ENCODE measurements at regions not wholly inside any gene's neighbourhood (a gene's known extent, or its start where the extent isn't known, plus 50 kb on each side); places are given as distances from the start of the nearest gene placed in this dataset.

DNA sequence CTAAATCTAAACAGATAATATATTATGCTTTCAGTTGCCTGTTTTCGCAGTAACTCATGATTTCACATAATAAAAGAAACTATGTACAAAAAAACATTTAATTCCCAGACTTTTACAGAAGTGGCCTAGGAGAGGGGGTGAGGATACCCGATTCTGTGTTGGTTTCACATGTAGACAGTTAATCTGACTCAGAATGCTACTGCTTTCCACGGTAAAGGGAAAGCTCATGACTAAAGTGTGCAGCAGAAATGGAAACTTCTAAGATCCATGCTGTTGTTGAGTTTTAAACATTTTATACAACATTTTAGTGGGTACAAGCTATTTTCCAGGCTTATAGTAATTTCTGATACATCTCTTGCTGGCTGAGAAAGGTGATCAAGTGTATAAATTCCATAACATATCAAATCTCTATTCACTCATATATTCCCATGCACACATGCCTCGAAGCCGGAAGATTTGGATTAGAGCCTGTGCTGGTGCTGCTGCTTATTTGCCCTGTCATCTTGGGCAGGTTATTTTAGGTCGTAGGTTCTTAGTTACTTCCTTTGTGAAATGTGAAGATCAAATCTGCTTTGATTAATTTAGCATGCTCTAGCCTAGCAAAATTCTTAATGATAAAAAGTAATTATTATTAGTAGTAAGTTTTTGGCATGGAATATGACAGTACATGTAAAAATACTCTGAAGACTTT is 896.7 kb upstream of the MAP3K7 start:
- Histone ChIP-seq H3K27ac (ENCODE audit: low read length) (no peak overlapping the region), H3K9me2 (ENCODE audit: insufficient read depth, low read length) (no peaks in the 10 kb centered on the region), H3K36me3 (ENCODE audit: insufficient read depth, low read length) (no peaks in the 10 kb centered on the region), H3K79me2 (replicated peaks; ENCODE audit: insufficient read depth, low read length) (no peaks in the 10 kb centered on the region), H4K20me1 (ENCODE audit: insufficient read depth) (no peaks in the 10 kb centered on the region), H3K4me2 (ENCODE audit: low read length) (no peak overlapping the region), H3K27me3 (ENCODE audit: insufficient read depth, low read depth, low read length) (no peaks in the 10 kb centered on the region), H2AFZ (ENCODE audit: low read depth, low read length) (no peak overlapping the region), H3K9me3 (ENCODE audit: low read length) (no peaks in the 10 kb centered on the region), H3K4me3 (ENCODE audit: low read length) (no peak overlapping the region), H3F3A (ENCODE audit: insufficient read depth, low read length, poor library complexity, severe bottlenecking) (no peaks in the 10 kb centered on the region), H3K9ac (ENCODE audit: low read length) (no peak overlapping the region)
- no peak for TF ChIP-seq EP300 (conservative IDR thresholded peaks at IDR 0.05; ENCODE audit: poor library complexity, severe bottlenecking)
- no peak for TF ChIP-seq RAD21 (conservative IDR thresholded peaks at IDR 0.05)
- TF ChIP-seq, protein P1, sequence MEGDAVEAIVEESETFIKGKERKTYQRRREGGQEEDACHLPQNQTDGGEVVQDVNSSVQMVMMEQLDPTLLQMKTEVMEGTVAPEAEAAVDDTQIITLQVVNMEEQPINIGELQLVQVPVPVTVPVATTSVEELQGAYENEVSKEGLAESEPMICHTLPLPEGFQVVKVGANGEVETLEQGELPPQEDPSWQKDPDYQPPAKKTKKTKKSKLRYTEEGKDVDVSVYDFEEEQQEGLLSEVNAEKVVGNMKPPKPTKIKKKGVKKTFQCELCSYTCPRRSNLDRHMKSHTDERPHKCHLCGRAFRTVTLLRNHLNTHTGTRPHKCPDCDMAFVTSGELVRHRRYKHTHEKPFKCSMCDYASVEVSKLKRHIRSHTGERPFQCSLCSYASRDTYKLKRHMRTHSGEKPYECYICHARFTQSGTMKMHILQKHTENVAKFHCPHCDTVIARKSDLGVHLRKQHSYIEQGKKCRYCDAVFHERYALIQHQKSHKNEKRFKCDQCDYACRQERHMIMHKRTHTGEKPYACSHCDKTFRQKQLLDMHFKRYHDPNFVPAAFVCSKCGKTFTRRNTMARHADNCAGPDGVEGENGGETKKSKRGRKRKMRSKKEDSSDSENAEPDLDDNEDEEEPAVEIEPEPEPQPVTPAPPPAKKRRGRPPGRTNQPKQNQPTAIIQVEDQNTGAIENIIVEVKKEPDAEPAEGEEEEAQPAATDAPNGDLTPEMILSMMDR (IDR thresholded peaks at IDR 0.05; ENCODE audit: poor library complexity, severe bottlenecking), result no peak
- TF ChIP-seq POLR2AphosphoS5 (IDR thresholded peaks at IDR 0.05), result no peak
- no peak for TF ChIP-seq MXI1 (conservative IDR thresholded peaks at IDR 0.05; ENCODE audit: poor library complexity, severe bottlenecking)
- TF ChIP-seq, protein P2, sequence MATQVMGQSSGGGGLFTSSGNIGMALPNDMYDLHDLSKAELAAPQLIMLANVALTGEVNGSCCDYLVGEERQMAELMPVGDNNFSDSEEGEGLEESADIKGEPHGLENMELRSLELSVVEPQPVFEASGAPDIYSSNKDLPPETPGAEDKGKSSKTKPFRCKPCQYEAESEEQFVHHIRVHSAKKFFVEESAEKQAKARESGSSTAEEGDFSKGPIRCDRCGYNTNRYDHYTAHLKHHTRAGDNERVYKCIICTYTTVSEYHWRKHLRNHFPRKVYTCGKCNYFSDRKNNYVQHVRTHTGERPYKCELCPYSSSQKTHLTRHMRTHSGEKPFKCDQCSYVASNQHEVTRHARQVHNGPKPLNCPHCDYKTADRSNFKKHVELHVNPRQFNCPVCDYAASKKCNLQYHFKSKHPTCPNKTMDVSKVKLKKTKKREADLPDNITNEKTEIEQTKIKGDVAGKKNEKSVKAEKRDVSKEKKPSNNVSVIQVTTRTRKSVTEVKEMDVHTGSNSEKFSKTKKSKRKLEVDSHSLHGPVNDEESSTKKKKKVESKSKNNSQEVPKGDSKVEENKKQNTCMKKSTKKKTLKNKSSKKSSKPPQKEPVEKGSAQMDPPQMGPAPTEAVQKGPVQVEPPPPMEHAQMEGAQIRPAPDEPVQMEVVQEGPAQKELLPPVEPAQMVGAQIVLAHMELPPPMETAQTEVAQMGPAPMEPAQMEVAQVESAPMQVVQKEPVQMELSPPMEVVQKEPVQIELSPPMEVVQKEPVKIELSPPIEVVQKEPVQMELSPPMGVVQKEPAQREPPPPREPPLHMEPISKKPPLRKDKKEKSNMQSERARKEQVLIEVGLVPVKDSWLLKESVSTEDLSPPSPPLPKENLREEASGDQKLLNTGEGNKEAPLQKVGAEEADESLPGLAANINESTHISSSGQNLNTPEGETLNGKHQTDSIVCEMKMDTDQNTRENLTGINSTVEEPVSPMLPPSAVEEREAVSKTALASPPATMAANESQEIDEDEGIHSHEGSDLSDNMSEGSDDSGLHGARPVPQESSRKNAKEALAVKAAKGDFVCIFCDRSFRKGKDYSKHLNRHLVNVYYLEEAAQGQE (IDR thresholded peaks at IDR 0.05; ENCODE audit: borderline replicate concordance), result no peak
- TF ChIP-seq EZH2 (IDR thresholded peaks at IDR 0.05; ENCODE audit: borderline replicate concordance, insufficient read depth, low read length, poor library complexity, severe bottlenecking), result no peak
- no peak for TF ChIP-seq SMC3 (conservative IDR thresholded peaks at IDR 0.05; ENCODE audit: poor library complexity)
- no peak for TF ChIP-seq TAF1 (IDR thresholded peaks at IDR 0.05; ENCODE audit: low read depth)

DNA sequence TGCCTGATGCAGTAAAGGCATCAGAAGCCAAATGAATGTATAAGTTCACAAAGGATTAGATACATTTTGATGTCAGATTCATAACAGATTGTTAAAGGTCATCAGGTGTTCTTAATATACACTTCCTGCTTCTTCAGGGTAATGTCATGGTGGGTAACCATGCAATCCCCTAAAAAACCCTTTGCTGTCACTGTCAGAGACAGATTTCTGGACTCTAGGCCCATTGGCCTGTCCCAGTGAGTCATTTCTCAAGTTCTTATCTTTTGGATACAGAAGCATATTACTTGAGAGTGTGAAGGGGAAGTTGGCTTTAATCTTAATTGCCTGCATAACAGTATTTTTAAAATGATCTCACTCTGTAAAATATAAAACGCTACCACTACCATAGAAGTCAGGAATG is 895.6 kb upstream of the MAP3K7 start:
- Histone ChIP-seq H3F3A (ENCODE audit: insufficient read depth, low read length, poor library complexity, severe bottlenecking) (no peaks in the 10 kb centered on the region), H3K9ac (ENCODE audit: low read length) (no peak overlapping the region), H3K27me3 (ENCODE audit: insufficient read depth, low read depth, low read length) (no peaks in the 10 kb centered on the region), H3K9me2 (ENCODE audit: insufficient read depth, low read length) (no peaks in the 10 kb centered on the region), H3K79me2 (replicated peaks; ENCODE audit: insufficient read depth, low read length) (no peaks in the 10 kb centered on the region), H3K36me3 (ENCODE audit: insufficient read depth, low read length) (no peaks in the 10 kb centered on the region), H2AFZ (ENCODE audit: low read depth, low read length) (no peak overlapping the region), H3K27ac (ENCODE audit: low read length) (no peak overlapping the region), H3K9me3 (ENCODE audit: low read length) (no peaks in the 10 kb centered on the region), H3K4me2 (ENCODE audit: low read length) (no peak overlapping the region), H4K20me1 (ENCODE audit: insufficient read depth) (no peaks in the 10 kb centered on the region), H3K4me3 (ENCODE audit: low read length) (no peak overlapping the region)
- no peak for TF ChIP-seq RAD21 (conservative IDR thresholded peaks at IDR 0.05)
- no peak for TF ChIP-seq TAF1 (IDR thresholded peaks at IDR 0.05; ENCODE audit: low read depth)
- TF ChIP-seq POLR2AphosphoS5 (IDR thresholded peaks at IDR 0.05), result no peak
- TF ChIP-seq EZH2 (IDR thresholded peaks at IDR 0.05; ENCODE audit: borderline replicate concordance, insufficient read depth, low read length, poor library complexity, severe bottlenecking), result no peak
- TF ChIP-seq, protein P1 (IDR thresholded peaks at IDR 0.05; ENCODE audit: poor library complexity, severe bottlenecking), result no peak
- no peak for TF ChIP-seq SMC3 (conservative IDR thresholded peaks at IDR 0.05; ENCODE audit: poor library complexity)
- no peak for TF ChIP-seq EP300 (conservative IDR thresholded peaks at IDR 0.05; ENCODE audit: poor library complexity, severe bottlenecking)
- TF ChIP-seq, protein P2 (IDR thresholded peaks at IDR 0.05; ENCODE audit: borderline replicate concordance), result no peak
- no peak for TF ChIP-seq MXI1 (conservative IDR thresholded peaks at IDR 0.05; ENCODE audit: poor library complexity, severe bottlenecking)
